HEK293 (cell line): ENCODE measurements at regions not wholly inside any gene's neighbourhood (a gene's known extent, or its start where the extent isn't known, plus 50 kb on each side); places are given as distances from the start of the nearest gene placed in this dataset.

Experiments
- CTCF ChIA-PET: fragments of 350-600 bp; formaldehyde crosslinking; extraction: SDS; loops from one replicate; lab custom pipeline; 2021; ENCODE audit warnings: antibody characterized with exemption; lab: Yijun Ruan, JAX
- POLR2A ChIA-PET: fragments of 300-600 bp; formaldehyde crosslinking; extraction: SDS; loops from one replicate; lab custom pipeline; 2020; ENCODE audit warnings: antibody characterized with exemption, inconsistent platforms; lab: Yijun Ruan, JAX
- H3K27ac ChIP-seq: fragments of 200-500 bp; sonication (Bioruptor generic); 2 replicates; pipeline ENCODE4 v1.5.1; 2014; ENCODE audit warnings: low read depth, low read length, control low read depth, inconsistent platforms; ENCODE audit errors: extremely low read depth
- H3K36me3 ChIP-seq, 2 experiments: fragments of 200-500 bp in 1 of 2; sonication (Bioruptor generic) in 1 of 2; 1 replicate in 1 of 2; 2 replicates in 1 of 2; pipeline ENCODE4 v1.5.1; 2014 to 2017; ENCODE audit warnings: inconsistent platforms in 2 of 2, low read length in 2 of 2; ENCODE audit not compliant: control insufficient read depth in 2 of 2, insufficient read depth in 1 of 2
- H3K4me1 ChIP-seq: fragments of 200-500 bp; sonication (Bioruptor generic); 2 replicates; pipeline ENCODE4 v1.5.1; 2014; ENCODE audit warnings: mild to moderate bottlenecking, low read length, inconsistent platforms; ENCODE audit not compliant: control insufficient read depth, insufficient read depth
- H3K4me3 ChIP-seq: 2 replicates; pipeline ENCODE4 v1.5.1; 2011; ENCODE audit warnings: low read depth, mild to moderate bottlenecking, control low read depth, low read length, moderate library complexity
- H3K9me3 ChIP-seq: fragments of 200-500 bp; sonication (Bioruptor generic); 2 replicates; pipeline ENCODE4 v1.5.1; 2014; ENCODE audit warnings: low read depth, low read length, inconsistent platforms; ENCODE audit not compliant: control insufficient read depth, insufficient read depth
- CTCF ChIP-seq: fragments of 450-650 bp; formaldehyde crosslinking; IDR thresholded peaks from 2 replicates; pipeline ENCODE4 v1.5.1; 2016; ENCODE audit warnings: missing biosample characterization, missing genetic modification characterization
- GLI2 ChIP-seq: fragments of 450-650 bp; formaldehyde crosslinking; IDR thresholded peaks from 2 replicates; pipeline ENCODE4; 2017; ENCODE audit warnings: missing biosample characterization, missing genetic modification characterization, low read depth, borderline replicate concordance
- GLI4 ChIP-seq: fragments of 450-650 bp; formaldehyde crosslinking; IDR thresholded peaks from 2 replicates; pipeline ENCODE4 v1.5.1; 2016; ENCODE audit warnings: missing biosample characterization, missing genetic modification characterization
- KLF1 ChIP-seq: fragments of 450-650 bp; formaldehyde crosslinking; IDR thresholded peaks from 2 replicates; pipeline ENCODE4 v1.5.1; 2016; ENCODE audit warnings: missing biosample characterization, missing genetic modification characterization
- KLF17 ChIP-seq: fragments of 450-650 bp; formaldehyde crosslinking; IDR thresholded peaks from 2 replicates; pipeline ENCODE4 v1.5.1; 2016; ENCODE audit warnings: missing biosample characterization, missing genetic modification characterization
- KLF9 ChIP-seq: fragments of 450-650 bp; formaldehyde crosslinking; IDR thresholded peaks from 2 replicates; pipeline ENCODE4 v1.5.1; 2016; ENCODE audit warnings: missing biosample characterization, missing genetic modification characterization, low read depth
- PRDM10 ChIP-seq: fragments of 450-650 bp; formaldehyde crosslinking; IDR thresholded peaks from 2 replicates; pipeline ENCODE4 v1.5.1; 2016; ENCODE audit warnings: missing biosample characterization, missing genetic modification characterization
- SCRT2 ChIP-seq: fragments of 450-650 bp; formaldehyde crosslinking; IDR thresholded peaks from 2 replicates; pipeline ENCODE4 v1.5.1; 2016; ENCODE audit warnings: missing biosample characterization, missing genetic modification characterization
- ZBTB1 ChIP-seq: fragments of 450-650 bp; formaldehyde crosslinking; IDR thresholded peaks from 2 replicates; pipeline ENCODE4 v1.5.1; 2016; ENCODE audit warnings: missing biosample characterization, missing genetic modification characterization
- ZBTB6 ChIP-seq: fragments of 450-650 bp; formaldehyde crosslinking; IDR thresholded peaks from 2 replicates; pipeline ENCODE4 v1.5.1; 2017; ENCODE audit warnings: missing biosample characterization, missing genetic modification characterization
- ZNF10 ChIP-seq: fragments of 450-650 bp; formaldehyde crosslinking; IDR thresholded peaks from 2 replicates; pipeline ENCODE4 v1.5.1; 2017; ENCODE audit warnings: missing biosample characterization, missing genetic modification characterization
- ZNF121 ChIP-seq: fragments of 450-650 bp; formaldehyde crosslinking; IDR thresholded peaks from 2 replicates; pipeline ENCODE4 v1.5.1; 2016; ENCODE audit warnings: missing biosample characterization, missing genetic modification characterization
- ZNF19 ChIP-seq: fragments of 450-650 bp; formaldehyde crosslinking; IDR thresholded peaks from 2 replicates; pipeline ENCODE4; 2016; ENCODE audit warnings: missing biosample characterization, missing genetic modification characterization, low read depth
- ZNF302 ChIP-seq: fragments of 450-650 bp; formaldehyde crosslinking; IDR thresholded peaks from 2 replicates; pipeline ENCODE4 v1.5.1; 2016; ENCODE audit warnings: missing biosample characterization, missing genetic modification characterization, low read depth
- ZNF366 ChIP-seq: fragments of 450-650 bp; formaldehyde crosslinking; conservative IDR thresholded peaks from 2 replicates; pipeline ENCODE4 v1.5.1; 2016; ENCODE audit warnings: missing biosample characterization, missing genetic modification characterization
- ZNF398 ChIP-seq: fragments of 450-650 bp; formaldehyde crosslinking; IDR thresholded peaks from 2 replicates; pipeline ENCODE4 v1.5.1; 2017; ENCODE audit warnings: missing biosample characterization, missing genetic modification characterization
- ZNF473 ChIP-seq: fragments of 450-650 bp; formaldehyde crosslinking; IDR thresholded peaks from 2 replicates; pipeline ENCODE4 v1.5.1; 2017; ENCODE audit warnings: missing biosample characterization, missing genetic modification characterization
- ZNF488 ChIP-seq: fragments of 450-650 bp; formaldehyde crosslinking; IDR thresholded peaks from 2 replicates; pipeline ENCODE4 v1.5.1; 2016; ENCODE audit warnings: missing biosample characterization, missing genetic modification characterization
- ZNF513 ChIP-seq: fragments of 450-650 bp; IDR thresholded peaks from 2 replicates; pipeline ENCODE4 v1.5.1; 2018; ENCODE audit warnings: missing biosample characterization, missing genetic modification characterization
- ZNF514 ChIP-seq: fragments of 450-650 bp; formaldehyde crosslinking; IDR thresholded peaks from 2 replicates; pipeline ENCODE4 v1.5.1; 2016; ENCODE audit warnings: missing biosample characterization, missing genetic modification characterization
- ZNF623 ChIP-seq: fragments of 450-650 bp; formaldehyde crosslinking; IDR thresholded peaks from 2 replicates; pipeline ENCODE4 v1.5.1; 2016; ENCODE audit warnings: missing biosample characterization, missing genetic modification characterization
- ZNF624 ChIP-seq: fragments of 450-650 bp; formaldehyde crosslinking; IDR thresholded peaks from 2 replicates; pipeline ENCODE4 v1.5.1; 2017; ENCODE audit warnings: missing biosample characterization, missing genetic modification characterization
- ZNF791 ChIP-seq: fragments of 450-650 bp; formaldehyde crosslinking; IDR thresholded peaks from 2 replicates; pipeline ENCODE4 v1.5.1; 2016; ENCODE audit warnings: missing biosample characterization, missing genetic modification characterization
- ZNF792 ChIP-seq: fragments of 450-650 bp; formaldehyde crosslinking; IDR thresholded peaks from 2 replicates; pipeline ENCODE4 v1.5.1; 2016; ENCODE audit warnings: missing biosample characterization, missing genetic modification characterization

- ChIA-PET POLR2A (no interaction called here), CTCF (no interaction called here)
- no peak overlapping the region for H3K4me3 ChIP-seq
- H3K9me3 ChIP-seq: no peaks in the 10 kb centered on the region
- TF ChIP-seq ZNF623 (tag by site-specific recombination) (no peak), GLI4 (tag by site-specific recombination) (no peak), ZNF624 (no peak), ZBTB1 (tag by site-specific recombination) (no peak), KLF9 (tag by site-specific recombination) (no peak), ZNF792 (tag by site-specific recombination) (no peak), ZBTB6 (tag by site-specific recombination) (no peak), ZNF302 (tag by site-specific recombination) (no peak), ZNF366 (no peak), ZNF473 (no peak), ZNF19 (no peak), SCRT2 (tag by site-specific recombination) (no peak), ZNF121 (tag by site-specific recombination) (no peak), KLF17 (tag by site-specific recombination) (no peak), KLF1 (tag by site-specific recombination) (no peak), PRDM10 (no peak), CTCF (no peak), ZNF513 (tag by site-specific recombination) (no peak), ZNF10 (tag by site-specific recombination) (no peak)
- H3K36me3 ChIP-seq: no peaks in the 10 kb centered on the region
- no peaks in the 10 kb centered on the region for H3K4me1 ChIP-seq
- H3K27ac ChIP-seq: no peak overlapping the region
Measured at GRCh38 chr9:73951147-73951546, 546.0 kb upstream of the RORB start.

GRCh38 chr9:73962792-73963191, 534.3 kb upstream of the RORB start:
- Histone ChIP-seq H3K9me3 (no peaks in the 10 kb centered on the region), H3K36me3 (no peaks in the 10 kb centered on the region), H3K4me3 (no peak overlapping the region), H3K4me1 (no peaks in the 10 kb centered on the region)
- TF ChIP-seq ZNF398 (tag by site-specific recombination) (no peak), ZNF514 (tag by site-specific recombination) (no peak), ZNF791 (tag by site-specific recombination) (no peak), ZNF488 (tag by site-specific recombination) (no peak), GLI2 (tag by site-specific recombination) (no peak)
- TF ChIP-seq, all 188 proteins: peak for 0
- CTCF ChIA-PET: no interaction called here
- POLR2A ChIA-PET: no interaction called here
- no peak overlapping the region for H3K27ac ChIP-seq
